GM19468 (cell line): ENCODE measurements at regions not wholly inside any gene's neighbourhood (a gene's known extent, or its start where the extent isn't known, plus 50 kb on each side); places are given as distances from the start of the nearest gene placed in this dataset.
"Not testable (repeated sequence)": the region's sequence is repeated elsewhere in the genome, so short reads cannot be mapped to it uniquely, and the experiment has no call there.

Source experiments
- ATAC-seq: cut with Tn5 transposase; IDR thresholded peaks from one replicate; pipeline ENCODE4 v1.9.1; 2021; ENCODE audit warnings: mild to moderate bottlenecking, moderate library complexity, moderate number of reproducible peaks; ENCODE audit not compliant: unreplicated experiment; ENCODE audit errors: extremely low read depth

DNA sequence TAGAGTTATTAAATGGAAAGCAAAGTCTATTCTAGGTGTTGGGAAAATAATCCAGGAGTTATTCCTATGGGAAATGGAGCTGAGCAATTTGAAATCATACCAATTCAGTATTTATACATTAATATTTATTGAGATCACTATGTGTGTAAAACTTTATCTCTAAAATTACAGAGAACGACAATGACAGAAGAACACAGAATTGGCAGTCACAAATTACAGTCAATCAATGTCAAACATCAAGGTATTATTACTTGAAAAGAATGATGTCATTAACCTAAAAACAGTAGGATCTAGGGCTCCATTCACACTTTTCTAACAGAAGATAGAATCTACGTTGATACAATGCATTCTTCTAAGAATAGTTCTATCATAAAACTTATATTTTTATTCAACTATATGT, 154.9 kb upstream of the GJE1 start:
- ATAC-seq = no peak

DNA sequence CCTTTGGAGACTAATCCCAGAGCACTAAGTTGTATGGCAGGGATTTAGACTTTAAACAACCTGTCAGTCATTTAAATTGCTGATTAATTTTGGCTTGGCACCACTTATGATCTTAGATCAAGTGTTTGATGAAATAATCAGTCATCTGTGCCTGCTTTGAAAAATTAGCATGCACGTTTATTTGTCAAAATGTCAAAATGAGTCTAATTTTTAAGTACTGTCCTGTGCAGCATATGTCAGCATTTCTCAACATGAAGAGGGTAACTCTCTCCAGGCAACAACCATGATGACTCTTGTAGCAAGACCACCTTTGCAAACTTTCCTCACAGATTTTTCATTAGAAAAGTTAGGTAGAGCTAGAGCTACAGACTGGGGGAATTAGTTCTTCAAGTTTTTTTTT, 155.7 kb upstream of the GJE1 start:
- no peak for ATAC-seq

DNA sequence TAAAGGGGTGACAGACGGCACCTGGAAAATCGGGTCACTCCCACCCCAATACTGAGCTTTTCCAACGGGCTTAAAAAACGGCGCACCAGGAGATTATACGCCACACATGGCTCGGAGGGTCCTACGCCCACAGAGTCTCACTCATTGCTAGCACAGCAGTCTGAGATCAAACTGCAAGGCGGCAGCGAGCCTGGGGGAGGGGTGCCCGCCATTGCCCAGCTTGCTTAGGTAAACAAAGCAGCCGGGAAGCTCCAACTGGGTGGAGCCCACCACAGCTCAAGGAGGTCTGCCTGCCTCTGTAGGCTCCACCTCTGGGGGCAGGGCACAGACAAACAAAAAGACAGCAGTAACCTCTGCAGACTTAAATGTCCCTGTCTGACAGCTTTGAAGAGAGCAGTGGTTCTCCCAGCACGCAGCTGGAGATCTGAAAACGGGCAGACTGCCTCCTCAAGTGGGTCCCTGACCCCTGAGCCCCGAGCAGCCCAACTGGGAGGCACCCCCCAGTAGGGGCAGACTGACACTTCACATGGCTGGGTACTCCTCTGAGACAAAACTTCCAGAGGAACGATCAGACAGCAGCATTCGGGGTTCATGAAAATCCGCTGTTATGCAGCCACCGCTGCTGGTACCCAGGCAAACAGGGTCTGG, 162.8 kb upstream of the GJE1 start:
- not testable (repeated sequence) for ATAC-seq

DNA sequence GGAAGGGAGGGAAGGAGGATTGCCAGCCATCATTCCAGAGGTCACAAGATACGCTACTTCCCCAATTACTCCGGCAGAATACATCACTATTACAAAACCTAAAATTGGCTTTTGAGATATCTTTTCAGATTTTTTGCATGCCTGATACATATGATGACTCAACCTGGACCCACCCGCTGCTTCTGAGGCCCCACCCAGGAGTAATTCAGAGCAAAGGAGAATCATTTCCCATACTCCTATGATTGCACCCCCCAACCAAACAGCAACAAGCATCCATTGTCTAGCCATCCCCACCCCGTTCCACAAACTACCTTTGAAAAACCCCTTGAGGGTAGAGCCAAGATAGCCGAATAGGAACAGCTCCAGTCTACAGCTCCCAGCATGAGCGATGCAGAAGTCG, 163.5 kb upstream of the GJE1 start:
- no peak for ATAC-seq

DNA sequence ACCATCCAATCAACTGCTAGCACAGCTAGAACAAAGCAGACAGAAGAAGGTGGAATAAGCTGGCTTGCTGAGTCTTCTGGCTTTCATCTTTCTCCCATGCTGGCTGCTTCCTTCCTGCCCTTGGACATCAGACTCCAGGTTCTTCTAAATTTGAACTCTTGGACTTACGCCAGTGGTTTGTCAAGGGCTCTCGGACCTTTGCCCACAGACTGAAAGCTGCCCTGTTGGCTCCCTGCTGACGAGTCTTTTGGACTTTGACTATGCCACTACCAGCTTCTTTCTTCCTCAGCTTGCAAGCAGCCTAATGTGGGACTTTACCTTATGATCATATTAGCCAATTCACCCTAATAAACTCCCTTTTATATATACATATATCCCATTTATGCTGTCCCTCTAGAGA, 164.1 kb upstream of the GJE1 start:
- ATAC-seq = no peak

DNA sequence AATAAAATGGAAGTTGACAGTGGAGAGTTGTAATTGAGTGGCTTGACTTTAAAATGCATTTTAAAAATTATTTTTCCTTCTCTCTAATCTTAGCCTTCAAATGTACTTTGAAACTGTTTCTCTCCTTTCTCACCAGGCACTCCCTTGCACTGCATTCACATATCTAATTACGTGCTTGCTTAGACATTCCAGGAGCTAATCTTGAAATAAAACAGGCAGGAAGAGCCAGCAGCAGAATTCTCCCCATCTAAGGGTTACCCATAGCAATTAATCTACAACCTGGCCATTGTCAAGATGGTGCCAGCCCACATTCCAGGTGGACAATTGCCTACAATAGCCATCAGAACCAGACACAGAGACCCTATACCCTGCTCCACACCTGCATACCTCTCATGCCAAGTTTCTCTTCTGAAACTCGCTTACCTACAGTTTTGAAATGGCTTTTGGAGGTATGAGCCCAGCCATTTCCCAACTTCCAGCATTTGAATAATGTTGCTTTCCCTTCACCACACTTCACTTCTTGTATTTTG, 167.6 kb upstream of the GJE1 start:
- ATAC-seq = no peak

DNA sequence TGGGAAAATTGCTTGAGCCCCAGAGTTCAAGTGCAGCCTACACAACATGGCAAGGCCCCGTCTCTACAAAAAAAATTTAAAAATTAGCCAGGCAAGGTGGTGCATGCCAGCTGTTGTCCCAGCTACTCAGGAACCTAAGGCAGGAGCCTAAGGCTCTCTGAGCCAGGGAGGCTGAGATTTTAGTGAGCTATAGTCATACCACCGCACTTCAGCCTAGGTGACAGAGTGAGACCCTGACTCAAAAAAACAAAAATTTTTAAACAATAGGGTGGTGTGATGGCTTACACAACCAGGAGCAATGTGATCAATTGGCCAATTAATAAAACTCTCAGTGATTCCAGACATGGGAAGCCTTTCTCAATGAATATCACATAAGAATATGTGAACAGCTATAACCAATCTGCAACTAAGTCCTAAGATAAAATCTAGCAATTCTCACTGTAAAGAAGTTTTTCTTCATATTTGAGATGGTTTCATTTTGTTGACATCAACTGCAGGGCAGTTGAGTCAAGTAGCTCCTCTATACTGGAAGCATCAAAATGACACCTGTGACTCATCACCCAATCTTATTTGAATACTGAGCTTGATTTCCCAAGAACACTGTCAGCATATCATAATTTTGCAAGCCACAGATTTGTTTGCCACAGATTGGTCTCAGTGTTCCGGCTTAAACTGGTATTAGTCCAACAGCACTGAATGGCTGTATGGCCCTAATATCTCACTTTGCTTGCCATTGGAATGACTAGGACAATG, 169.0 kb upstream of the GJE1 start:
- ATAC-seq = no peak

DNA sequence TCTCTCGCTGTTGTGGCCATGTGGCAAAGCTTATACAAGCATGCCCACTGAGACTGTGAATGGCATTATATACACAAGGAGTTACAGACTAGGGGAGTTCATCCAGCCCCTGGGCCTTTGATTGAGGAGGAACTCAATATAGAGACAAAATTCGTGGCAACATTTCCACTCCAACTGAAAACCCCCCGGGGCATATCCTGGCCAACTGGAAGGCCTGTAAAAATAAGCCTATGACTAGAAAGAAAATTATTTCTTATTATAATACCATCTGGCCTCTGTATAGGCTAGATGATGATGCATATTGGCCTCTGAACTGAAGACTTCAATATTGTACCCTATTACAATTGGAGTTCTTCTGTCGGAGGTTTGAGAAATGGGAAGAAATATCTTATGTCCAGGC, 175.5 kb upstream of the GJE1 start:
- no peak for ATAC-seq

DNA sequence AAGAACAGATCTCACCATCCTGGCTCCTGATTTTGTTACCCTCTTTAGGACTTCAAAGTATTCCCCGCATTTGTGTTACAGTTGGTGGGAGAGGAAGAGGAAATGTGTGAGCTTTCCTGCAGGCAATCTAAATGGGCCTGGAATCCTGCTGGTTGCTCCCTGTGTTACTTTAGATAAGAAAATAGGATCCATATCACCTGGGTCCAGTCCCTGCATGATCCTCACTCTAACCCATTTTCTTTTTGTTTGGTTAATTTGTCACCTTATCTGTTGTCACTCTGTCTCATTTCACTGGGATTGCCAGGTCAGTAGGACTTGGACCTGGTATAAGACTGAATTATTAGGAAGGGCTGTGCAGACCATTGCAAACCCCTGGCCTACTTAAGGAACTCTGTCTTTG, 175.9 kb upstream of the GJE1 start:
- no peak for ATAC-seq

DNA sequence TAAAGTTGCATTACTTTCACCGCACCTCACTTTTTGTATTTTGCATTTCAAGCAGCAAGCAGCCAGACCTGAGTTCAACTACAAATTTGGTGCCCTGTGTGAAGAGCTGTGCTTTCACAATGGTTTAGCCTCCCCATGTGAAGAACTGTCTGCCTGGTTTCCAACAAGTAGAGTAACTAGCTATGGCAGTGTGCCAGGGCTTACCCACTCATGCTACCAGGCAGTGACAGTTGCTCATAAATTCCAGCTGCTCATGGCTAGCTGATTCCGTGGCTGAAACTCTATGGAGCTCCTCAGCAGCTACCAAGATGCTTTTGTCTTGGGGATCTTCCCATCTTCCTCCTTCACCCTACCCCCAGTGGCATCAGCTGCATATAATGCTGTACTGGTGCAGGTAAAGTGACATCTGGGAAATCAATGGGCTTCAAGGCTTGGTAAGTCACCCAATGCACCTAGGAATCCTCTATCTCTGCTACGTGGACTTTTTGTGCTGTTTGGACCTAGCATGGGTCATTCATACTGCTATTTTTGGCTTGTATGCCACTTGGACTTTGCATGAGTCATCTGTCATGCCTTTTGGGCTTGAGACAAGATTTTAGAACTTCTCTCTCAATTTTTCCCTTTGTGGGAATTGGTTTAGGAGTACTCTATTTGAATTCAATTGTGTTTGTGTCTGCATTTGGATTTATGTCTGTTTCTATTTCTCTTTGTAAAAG, 176.5 kb upstream of the GJE1 start:
- no peak for ATAC-seq

DNA sequence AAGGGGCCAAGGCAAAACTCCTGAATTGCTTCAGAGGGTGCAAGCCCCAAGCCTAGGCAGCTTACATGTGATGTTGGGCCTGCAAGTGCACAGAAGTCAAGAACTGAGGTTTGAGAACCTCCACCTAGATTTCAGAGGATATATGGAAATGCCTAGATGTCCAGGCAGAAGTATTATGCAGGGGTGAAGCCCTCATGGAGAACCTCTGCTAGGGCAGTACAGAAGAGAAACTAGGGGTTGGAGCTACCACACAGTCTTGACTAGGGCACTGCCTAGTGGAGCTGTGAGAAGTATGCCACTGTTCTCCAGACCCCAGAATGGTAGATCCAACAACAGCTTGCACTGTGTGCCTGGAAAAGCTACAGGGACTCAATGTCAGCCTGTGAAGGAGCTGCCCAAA, 179.7 kb upstream of the GJE1 start:
- ATAC-seq = no peak

DNA sequence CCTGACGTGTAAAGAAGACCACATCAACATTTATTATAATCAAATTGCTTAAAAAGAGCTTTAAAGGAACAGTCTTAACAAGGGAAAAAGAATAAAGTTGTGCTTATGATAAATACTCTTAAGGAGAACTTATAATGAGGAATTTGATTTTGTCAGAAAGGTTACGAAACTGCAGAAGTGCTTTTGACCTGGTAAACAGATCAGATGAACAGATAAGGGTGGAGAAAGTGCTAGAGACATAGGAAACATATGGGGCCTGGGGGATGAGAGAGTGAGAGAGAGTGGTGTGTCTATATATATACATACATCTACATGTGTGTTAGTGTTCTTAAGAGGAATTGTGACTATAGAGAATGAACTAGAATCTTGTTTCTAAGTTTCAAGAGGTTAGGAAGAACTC, 186.2 kb upstream of the GJE1 start:
- ATAC-seq = no peak

DNA sequence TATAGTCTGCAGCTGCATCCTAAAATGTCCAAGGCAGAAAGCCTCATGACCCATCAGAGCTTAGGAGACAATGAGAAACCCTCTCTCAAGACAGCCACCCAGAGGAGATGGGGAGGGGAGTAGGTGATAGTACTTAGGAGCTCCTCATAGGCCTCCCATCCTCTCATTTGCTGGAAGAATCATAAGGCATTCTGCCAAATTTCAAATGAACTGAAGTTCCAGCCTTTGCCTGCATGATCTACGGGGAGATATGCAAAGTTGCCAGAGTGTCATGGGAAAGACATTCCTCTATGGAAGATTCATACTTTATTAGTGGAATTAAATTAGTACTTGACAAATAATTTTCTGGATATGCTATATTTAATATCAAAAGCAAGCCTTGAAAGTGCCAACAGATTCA, 194.1 kb upstream of the GJE1 start:
- ATAC-seq = no peak

DNA sequence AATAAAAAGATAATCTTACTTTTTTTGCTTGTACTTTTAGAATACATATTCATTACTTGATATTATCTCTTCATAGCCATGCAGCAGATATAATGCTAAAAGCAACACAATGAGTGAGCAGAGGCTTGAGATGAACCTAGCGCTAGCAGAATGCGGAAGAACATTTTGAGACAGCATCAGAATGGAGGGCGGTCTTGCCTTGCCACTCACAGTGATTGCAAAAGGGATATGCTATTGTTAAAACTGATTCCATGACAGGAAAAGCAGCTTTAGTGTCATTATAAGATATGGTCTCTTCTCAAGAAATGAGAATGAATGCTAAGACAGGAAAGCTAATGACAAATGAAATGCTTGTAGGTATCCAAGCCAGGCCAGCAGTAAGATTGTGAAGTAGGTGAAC, 200.0 kb upstream of the GJE1 start:
- ATAC-seq = no peak

DNA sequence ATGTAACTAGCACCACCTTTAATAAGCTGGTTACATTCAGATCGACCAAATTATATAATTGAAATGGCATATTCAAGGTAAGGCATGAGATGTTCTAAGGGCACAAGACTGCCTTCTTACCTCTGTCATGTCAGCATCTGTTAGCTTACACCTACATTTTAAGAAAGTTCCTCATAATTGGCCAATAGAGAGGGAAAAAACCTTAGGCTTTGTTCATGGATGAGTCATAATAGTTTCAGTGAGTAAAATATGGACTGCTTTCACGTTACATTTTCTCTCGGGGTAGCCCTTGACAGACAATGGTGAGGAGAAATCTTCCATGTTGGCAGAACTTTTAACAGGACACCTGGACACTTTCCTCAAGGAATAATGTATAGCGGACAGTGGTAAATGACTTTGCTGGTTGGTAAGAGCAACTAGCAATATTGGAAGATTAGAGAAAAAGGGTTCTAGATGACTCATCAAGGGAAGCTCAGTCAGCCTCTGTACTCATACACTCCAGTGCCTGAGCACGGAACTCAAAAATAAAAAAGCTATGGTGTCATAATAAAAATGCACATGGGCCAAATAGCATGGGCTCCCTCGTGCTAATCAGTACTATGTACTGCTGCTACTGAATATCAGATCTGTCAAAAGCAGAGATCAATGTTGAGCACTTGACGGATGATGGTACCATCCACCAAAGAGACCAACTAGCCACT, 206.4 kb upstream of the GJE1 start:
- not testable (repeated sequence) for ATAC-seq

DNA sequence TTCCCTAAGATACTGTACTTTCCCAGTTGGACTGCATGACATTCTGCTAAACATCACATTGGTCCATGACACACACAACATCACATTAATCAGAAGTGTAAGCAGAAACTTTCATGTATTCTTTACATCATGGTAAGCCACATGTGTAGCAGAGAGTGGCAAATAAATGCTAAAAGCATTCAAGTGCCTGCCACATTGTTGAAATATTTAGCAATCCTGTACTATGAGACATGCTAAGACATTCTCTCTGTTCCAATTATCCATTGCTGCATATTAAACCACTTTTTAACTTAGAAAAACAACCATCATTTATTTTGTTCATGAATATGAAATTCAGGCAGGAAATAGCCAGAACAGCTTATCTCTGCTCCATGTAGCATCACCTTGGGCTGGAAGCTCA, 207.7 kb upstream of the GJE1 start:
- ATAC-seq = no peak

DNA sequence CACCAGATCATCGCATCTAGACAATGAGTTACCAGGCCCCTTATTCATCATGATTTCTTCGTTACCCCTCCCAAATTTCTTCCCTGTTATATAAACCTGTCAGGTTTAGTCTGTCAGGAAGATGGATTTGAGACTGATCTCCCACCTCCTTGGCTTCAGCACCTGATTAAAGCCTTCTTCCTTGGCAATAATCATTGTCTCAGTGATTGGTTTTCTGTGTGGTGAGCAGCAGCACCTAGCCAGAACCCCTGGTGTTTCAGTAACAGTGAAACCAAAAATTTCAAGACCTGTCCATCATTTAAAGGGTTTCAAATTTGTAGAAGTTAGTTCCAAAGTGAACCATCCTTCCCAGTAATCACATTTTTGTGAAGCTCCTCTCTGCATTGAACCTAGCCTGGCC, 209.8 kb upstream of the GJE1 start:
- ATAC-seq = no peak

DNA sequence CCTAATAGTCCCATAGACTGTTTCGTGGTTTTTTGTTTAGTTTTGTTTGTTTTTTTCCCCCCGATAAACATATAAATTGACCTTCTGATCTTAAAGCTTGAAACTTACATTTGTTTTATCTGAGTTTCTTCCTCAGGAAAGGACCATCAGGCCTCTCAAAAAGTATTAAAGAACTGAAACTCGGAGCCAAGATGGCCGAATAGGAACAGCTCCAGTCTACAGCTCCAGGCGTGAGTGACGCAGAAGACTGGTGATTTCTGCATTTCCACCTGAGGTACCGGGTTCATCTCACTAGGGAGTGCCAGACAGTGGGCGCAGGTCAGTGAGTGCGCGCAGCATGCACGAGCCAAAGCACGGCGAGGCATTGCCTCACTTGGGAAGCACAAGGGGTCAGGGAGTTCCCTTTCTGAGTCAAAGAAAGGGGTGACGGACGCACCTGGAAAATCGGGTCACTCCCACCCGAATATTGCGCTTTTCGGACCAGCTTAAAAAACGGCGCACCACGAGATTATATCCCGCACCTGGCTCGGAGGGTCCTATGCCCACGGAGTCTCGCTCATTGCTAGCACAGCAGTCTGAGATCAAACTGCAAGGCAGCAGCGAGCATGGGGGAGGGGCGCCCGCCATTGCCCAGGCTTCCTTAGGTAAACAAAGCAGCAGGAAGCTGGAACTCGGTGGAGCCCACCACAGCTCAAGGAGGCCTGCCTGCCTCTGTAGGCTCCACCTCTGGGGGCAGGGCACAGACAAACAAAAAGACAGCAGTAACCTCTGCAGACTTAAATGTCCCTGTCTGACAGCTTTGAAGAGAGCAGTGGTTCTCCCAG, 215.8 kb upstream of the GJE1 start:
- not testable (repeated sequence) for ATAC-seq

DNA sequence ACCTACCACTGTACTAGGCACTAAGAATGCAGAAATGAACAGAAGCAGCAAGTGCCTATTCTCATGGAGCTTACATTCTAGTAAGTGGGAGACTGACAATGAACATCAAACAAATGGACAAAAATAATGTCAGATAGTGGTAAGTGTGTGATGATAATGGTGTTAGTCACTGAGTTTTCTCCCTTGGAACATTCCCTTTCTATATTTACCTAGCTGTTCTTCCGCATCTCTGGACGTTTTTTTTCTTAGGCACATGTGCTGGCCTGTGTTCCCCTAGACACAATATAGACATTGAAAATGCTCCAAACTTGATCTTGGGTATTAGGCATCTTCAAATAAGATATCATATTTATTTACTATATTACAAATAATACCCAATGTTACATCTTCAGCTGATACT, 218.1 kb upstream of the GJE1 start:
- ATAC-seq = no peak

DNA sequence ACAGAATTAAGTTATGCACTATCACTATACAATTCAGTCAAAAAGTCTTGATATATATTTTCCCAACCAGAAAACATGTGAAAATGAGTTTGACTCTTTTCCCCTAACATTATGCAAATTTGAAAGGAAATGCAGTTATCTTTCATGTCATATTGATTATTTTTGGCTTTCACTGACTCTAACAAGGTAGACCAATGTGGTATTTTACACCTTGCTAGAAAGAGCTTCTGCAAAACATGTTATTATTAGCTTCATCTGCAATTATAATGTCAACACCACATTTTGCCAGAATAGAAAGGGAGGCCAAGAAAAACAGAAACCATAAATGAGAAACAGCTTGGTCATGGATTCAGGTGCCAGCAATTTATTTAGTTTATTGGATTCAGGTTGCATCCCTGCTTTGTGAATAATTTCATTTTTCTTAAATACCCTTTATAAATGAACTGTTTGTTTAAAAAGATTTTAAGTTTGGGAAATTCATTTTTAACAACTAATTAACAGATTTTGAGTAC, 226.1 kb upstream of the GJE1 start:
- ATAC-seq = no peak
